HL-60 (cell line): ENCODE measurements at regions not wholly inside any gene's neighbourhood (a gene's known extent, or its start where the extent isn't known, plus 50 kb on each side); places are given as distances from the start of the nearest gene placed in this dataset.

Source experiments
- DNase-seq, 2 experiments: peaks; one replicate each; pipeline ENCODE4 v3.0.0-alpha.2; 2010 to 2020; ENCODE audit warnings: low read depth in 1 of 2, low spot score in 1 of 2
- H3K27ac ChIP-seq: fragments of 250-450 bp; sonication (Bioruptor Pico); replicated peaks from 2 replicates; pipeline ENCODE4 v1.5.1; 2020; ENCODE audit warnings: mild to moderate bottlenecking, moderate library complexity
- H3K27me3 ChIP-seq: fragments of 250-450 bp; sonication (Bioruptor Pico); 2 replicates; pipeline ENCODE4 v1.5.1; 2021; ENCODE audit warnings: mild to moderate bottlenecking, moderate library complexity; ENCODE audit not compliant: insufficient read depth, poor library complexity, severe bottlenecking
- H3K4me3 ChIP-seq: replicated peaks from 2 replicates; pipeline ENCODE4 v1.5.1; 2011; ENCODE audit warnings: mild to moderate bottlenecking, control low read depth, low read length; ENCODE audit not compliant: insufficient read depth
- CTCF ChIP-seq: IDR thresholded peaks from one replicate; pipeline ENCODE4 v1.5.1; 2011; ENCODE audit warnings: low read length, control low read depth, inconsistent platforms; ENCODE audit not compliant: insufficient read depth
- GABPA ChIP-seq: IDR thresholded peaks from 2 replicates; pipeline ENCODE4 v1.6.1; 2012; ENCODE audit warnings: low read depth
- POLR2AphosphoS5 ChIP-seq: IDR thresholded peaks from 2 replicates; pipeline ENCODE4 v1.6.1; 2012; ENCODE audit warnings: low read depth
- REST ChIP-seq: IDR thresholded peaks from 2 replicates; pipeline ENCODE4 v1.6.1; 2012; ENCODE audit warnings: low read depth; ENCODE audit not compliant: insufficient replicate concordance
- SPI1 ChIP-seq: IDR thresholded peaks from 2 replicates; pipeline ENCODE4 v1.6.1; 2012; ENCODE audit warnings: low read depth, mild to moderate bottlenecking, borderline replicate concordance

GRCh38 chr9:105967248-105967647 lies 272.9 kb downstream of the TMEM38B start:
- H3K27me3 ChIP-seq, result no peaks in the 10 kb centered on the region
- no peak for TF ChIP-seq GABPA
- TF ChIP-seq SPI1, result no peak
- TF ChIP-seq CTCF, result no peak
- no peak for TF ChIP-seq POLR2AphosphoS5
- no peak for TF ChIP-seq REST
- H3K4me3 ChIP-seq, result no peak overlapping the region
- no peak overlapping the region for H3K27ac ChIP-seq
- DNase-seq, result no peak

- TF ChIP-seq POLR2AphosphoS5, result no peak
- TF ChIP-seq SPI1, result no peak
- no peak for TF ChIP-seq GABPA
- TF ChIP-seq REST, result no peak
- no peak for TF ChIP-seq CTCF
- no peak for DNase-seq
- H3K27me3 ChIP-seq, result no peaks in the 10 kb centered on the region
- no peak overlapping the region for H3K27ac ChIP-seq
- no peak overlapping the region for H3K4me3 ChIP-seq
These were observed 273.5 kb downstream of the TMEM38B start for GRCh38 chr9:105967797-105968196.

- no peak overlapping the region for H3K4me3 ChIP-seq
- no peak for DNase-seq
- H3K27ac ChIP-seq, result no peak overlapping the region
- H3K27me3 ChIP-seq, result no peaks in the 10 kb centered on the region
- TF ChIP-seq REST, result no peak
- no peak for TF ChIP-seq CTCF
- no peak for TF ChIP-seq GABPA
- no peak for TF ChIP-seq SPI1
- no peak for TF ChIP-seq POLR2AphosphoS5
These were observed 274.6 kb downstream of the TMEM38B start for GRCh38 chr9:105968811-105969466.
